SK-N-SH treated with all-trans-retinoic acid at 6 μM for 48 hours (cell line): ENCODE measurements at regions not wholly inside any gene's neighbourhood (a gene's known extent, or its start where the extent isn't known, plus 50 kb on each side); places are given as distances from the start of the nearest gene placed in this dataset.

ENCODE experiments used
- CREB5 ChIP-seq: fragments of 250-450 bp; sonication (Bioruptor Pico); IDR thresholded peaks from 2 replicates; pipeline ENCODE4 v1.5.1; 2020; ENCODE audit warnings: low read depth, mild to moderate bottlenecking, moderate library complexity
- CSDC2 ChIP-seq: fragments of 250-450 bp; sonication (Bioruptor Pico); IDR thresholded peaks from 2 replicates; pipeline ENCODE4 v1.5.0; 2020; ENCODE audit warnings: mild to moderate bottlenecking, moderate library complexity
- CSRNP3 ChIP-seq: fragments of 250-450 bp; sonication (Bioruptor Pico); IDR thresholded peaks from 2 replicates; pipeline ENCODE4 v1.5.1; 2021; ENCODE audit warnings: mild to moderate bottlenecking, moderate library complexity
- ESRRG ChIP-seq: fragments of 250-450 bp; sonication (Bioruptor Pico); IDR thresholded peaks from 2 replicates; pipeline ENCODE4 v1.6.1; 2021; ENCODE audit warnings: mild to moderate bottlenecking
- GLIS3 ChIP-seq: fragments of 250-450 bp; sonication (Bioruptor Pico); IDR thresholded peaks from 2 replicates; pipeline ENCODE4 v1.5.0; 2020; ENCODE audit warnings: mild to moderate bottlenecking, moderate library complexity
- ISL1 ChIP-seq: fragments of 250-450 bp; sonication (Bioruptor Pico); IDR thresholded peaks from 2 replicates; pipeline ENCODE4 v2.1.2; 2022; ENCODE audit warnings: mild to moderate bottlenecking, moderate library complexity
- OSR1 ChIP-seq: fragments of 250-450 bp; sonication (Bioruptor Pico); IDR thresholded peaks from 2 replicates; pipeline ENCODE4 v1.8.0; 2022; ENCODE audit warnings: moderate library complexity, mild to moderate bottlenecking, inconsistent platforms
- PATZ1 ChIP-seq: fragments of 250-450 bp; sonication (Bioruptor Pico); IDR thresholded peaks from 2 replicates; pipeline ENCODE4 v1.8.0; 2020; ENCODE audit warnings: mild to moderate bottlenecking, moderate library complexity, borderline replicate concordance
- POU6F1 ChIP-seq: fragments of 250-450 bp; sonication (Bioruptor Pico); IDR thresholded peaks from 2 replicates; pipeline ENCODE4 v1.8.0; 2021; ENCODE audit warnings: low read depth, mild to moderate bottlenecking, moderate library complexity, borderline replicate concordance
- SNAI2 ChIP-seq: fragments of 250-450 bp; sonication (Bioruptor Pico); IDR thresholded peaks from 2 replicates; pipeline ENCODE4 v1.5.0; 2020; ENCODE audit warnings: mild to moderate bottlenecking, moderate library complexity
- ZFP3 ChIP-seq: fragments of 250-450 bp; sonication (Bioruptor Pico); IDR thresholded peaks from 2 replicates; pipeline ENCODE4 v1.5.0; 2020; ENCODE audit warnings: mild to moderate bottlenecking, moderate library complexity

GRCh38 chr5:66299463-66299862 is 155.4 kb downstream of the SREK1 start:
- no peak for TF ChIP-seq SNAI2 (CRISPR knock-in tag)
- TF ChIP-seq OSR1 (CRISPR knock-in tag) = no peak
- no peak for TF ChIP-seq ESRRG (CRISPR knock-in tag)
- no peak for TF ChIP-seq CREB5 (CRISPR knock-in tag)
- TF ChIP-seq ZFP3 (CRISPR knock-in tag) = no peak
- TF ChIP-seq POU6F1 = no peak
- TF ChIP-seq ISL1 (CRISPR knock-in tag) = no peak
- no peak for TF ChIP-seq PATZ1 (CRISPR knock-in tag)
- TF ChIP-seq CSDC2 = no peak
- TF ChIP-seq CSRNP3 (CRISPR knock-in tag) = no peak
- TF ChIP-seq GLIS3 (CRISPR knock-in tag) = no peak
